ENCODE measurements at regions not wholly inside any gene's neighbourhood (a gene's known extent, or its start where the extent isn't known, plus 50 kb on each side); places are given as distances from the start of the nearest gene placed in this dataset.

- TF ChIP-seq, protein P1, sequence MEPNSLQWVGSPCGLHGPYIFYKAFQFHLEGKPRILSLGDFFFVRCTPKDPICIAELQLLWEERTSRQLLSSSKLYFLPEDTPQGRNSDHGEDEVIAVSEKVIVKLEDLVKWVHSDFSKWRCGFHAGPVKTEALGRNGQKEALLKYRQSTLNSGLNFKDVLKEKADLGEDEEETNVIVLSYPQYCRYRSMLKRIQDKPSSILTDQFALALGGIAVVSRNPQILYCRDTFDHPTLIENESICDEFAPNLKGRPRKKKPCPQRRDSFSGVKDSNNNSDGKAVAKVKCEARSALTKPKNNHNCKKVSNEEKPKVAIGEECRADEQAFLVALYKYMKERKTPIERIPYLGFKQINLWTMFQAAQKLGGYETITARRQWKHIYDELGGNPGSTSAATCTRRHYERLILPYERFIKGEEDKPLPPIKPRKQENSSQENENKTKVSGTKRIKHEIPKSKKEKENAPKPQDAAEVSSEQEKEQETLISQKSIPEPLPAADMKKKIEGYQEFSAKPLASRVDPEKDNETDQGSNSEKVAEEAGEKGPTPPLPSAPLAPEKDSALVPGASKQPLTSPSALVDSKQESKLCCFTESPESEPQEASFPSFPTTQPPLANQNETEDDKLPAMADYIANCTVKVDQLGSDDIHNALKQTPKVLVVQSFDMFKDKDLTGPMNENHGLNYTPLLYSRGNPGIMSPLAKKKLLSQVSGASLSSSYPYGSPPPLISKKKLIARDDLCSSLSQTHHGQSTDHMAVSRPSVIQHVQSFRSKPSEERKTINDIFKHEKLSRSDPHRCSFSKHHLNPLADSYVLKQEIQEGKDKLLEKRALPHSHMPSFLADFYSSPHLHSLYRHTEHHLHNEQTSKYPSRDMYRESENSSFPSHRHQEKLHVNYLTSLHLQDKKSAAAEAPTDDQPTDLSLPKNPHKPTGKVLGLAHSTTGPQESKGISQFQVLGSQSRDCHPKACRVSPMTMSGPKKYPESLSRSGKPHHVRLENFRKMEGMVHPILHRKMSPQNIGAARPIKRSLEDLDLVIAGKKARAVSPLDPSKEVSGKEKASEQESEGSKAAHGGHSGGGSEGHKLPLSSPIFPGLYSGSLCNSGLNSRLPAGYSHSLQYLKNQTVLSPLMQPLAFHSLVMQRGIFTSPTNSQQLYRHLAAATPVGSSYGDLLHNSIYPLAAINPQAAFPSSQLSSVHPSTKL (CRISPR knock-in tag; IDR thresholded peaks at IDR 0.05), result no peak
- TF ChIP-seq, protein P2, sequence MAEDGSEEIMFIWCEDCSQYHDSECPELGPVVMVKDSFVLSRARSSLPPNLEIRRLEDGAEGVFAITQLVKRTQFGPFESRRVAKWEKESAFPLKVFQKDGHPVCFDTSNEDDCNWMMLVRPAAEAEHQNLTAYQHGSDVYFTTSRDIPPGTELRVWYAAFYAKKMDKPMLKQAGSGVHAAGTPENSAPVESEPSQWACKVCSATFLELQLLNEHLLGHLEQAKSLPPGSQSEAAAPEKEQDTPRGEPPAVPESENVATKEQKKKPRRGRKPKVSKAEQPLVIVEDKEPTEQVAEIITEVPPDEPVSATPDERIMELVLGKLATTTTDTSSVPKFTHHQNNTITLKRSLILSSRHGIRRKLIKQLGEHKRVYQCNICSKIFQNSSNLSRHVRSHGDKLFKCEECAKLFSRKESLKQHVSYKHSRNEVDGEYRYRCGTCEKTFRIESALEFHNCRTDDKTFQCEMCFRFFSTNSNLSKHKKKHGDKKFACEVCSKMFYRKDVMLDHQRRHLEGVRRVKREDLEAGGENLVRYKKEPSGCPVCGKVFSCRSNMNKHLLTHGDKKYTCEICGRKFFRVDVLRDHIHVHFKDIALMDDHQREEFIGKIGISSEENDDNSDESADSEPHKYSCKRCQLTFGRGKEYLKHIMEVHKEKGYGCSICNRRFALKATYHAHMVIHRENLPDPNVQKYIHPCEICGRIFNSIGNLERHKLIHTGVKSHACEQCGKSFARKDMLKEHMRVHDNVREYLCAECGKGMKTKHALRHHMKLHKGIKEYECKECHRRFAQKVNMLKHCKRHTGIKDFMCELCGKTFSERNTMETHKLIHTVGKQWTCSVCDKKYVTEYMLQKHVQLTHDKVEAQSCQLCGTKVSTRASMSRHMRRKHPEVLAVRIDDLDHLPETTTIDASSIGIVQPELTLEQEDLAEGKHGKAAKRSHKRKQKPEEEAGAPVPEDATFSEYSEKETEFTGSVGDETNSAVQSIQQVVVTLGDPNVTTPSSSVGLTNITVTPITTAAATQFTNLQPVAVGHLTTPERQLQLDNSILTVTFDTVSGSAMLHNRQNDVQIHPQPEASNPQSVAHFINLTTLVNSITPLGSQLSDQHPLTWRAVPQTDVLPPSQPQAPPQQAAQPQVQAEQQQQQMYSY (CRISPR knock-in tag; IDR thresholded peaks at IDR 0.05), result no peak
These were observed 492.4 kb downstream of the SUCLA2 start (continued) for GRCh38 chr13:47508527-47509228.

DNA sequence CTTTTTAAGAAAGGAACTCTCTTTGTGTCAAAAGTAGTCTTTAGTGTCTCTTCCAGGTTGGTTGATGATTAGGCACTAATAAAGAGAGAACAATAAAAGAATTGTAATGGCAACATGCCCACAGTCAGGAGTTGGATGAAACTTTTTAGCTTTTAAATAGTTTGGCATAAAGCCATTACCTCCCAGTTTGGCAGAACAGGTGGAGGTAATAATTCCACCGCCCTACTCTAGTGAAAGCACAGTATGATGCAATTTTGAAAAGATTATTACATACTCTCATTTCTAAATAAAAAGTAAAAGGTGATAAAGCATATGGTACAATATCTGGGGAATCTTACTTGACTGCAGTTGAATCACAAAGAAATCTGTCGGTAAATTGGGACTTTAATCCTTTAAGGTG is 497.6 kb downstream of the SUCLA2 start:
- BruUV-seq (replicated peaks), result no TSS peak
- POLR2A ChIA-PET, result no interaction called here
- TF ChIP-seq ATF1 (CRISPR knock-in tag; IDR thresholded peaks at IDR 0.05) (no peak), JARID2 (CRISPR knock-in tag; IDR thresholded peaks at IDR 0.05; ENCODE audit: insufficient replicate concordance) (no peak), GZF1 (CRISPR knock-in tag; IDR thresholded peaks at IDR 0.05) (no peak), MAFG (CRISPR knock-in tag; IDR thresholded peaks at IDR 0.05) (no peak), ZNF572 (CRISPR knock-in tag; IDR thresholded peaks at IDR 0.05) (no peak), MLLT10 (CRISPR knock-in tag; IDR thresholded peaks at IDR 0.05) (no peak), HMG20A (CRISPR knock-in tag; IDR thresholded peaks at IDR 0.05; ENCODE audit: borderline replicate concordance) (no peak), ZNF335 (CRISPR knock-in tag; IDR thresholded peaks at IDR 0.05) (no peak), HNRNPUL1 (IDR thresholded peaks at IDR 0.05; ENCODE audit: low read depth, low read length) (no peak), BRCA1 (CRISPR knock-in tag; IDR thresholded peaks at IDR 0.05) (no peak), ONECUT2 (CRISPR knock-in tag; IDR thresholded peaks at IDR 0.05) (no peak), GMEB1 (CRISPR knock-in tag; IDR thresholded peaks at IDR 0.05; ENCODE audit: borderline replicate concordance) (no peak)

More for the DNA sequence above, 497.6 kb downstream of the SUCLA2 start:
- Histone ChIP-seq H3K9ac (ENCODE audit: insufficient read depth, low read depth, low read length) (no peak overlapping the region), H3K4me2 (ENCODE audit: low read depth, low read length) (no peak overlapping the region), H3K27ac (ENCODE audit: extremely low read length, insufficient read depth, low read length) (no peak overlapping the region), H3K27me3 (ENCODE audit: control insufficient read depth in 1 of 2, insufficient read depth in 2 of 2, low read length in 2 of 2) (no peaks in the 10 kb centered on the region), H2AFZ (ENCODE audit: low read length) (no peak overlapping the region), H3K4me1 (ENCODE audit: insufficient read depth, low read length) (no peaks in the 10 kb centered on the region), H3K4me3 (replicated peaks in 1 of 3; ENCODE audit: insufficient read depth in 1 of 3, low read depth in 2 of 3, low read length in 3 of 3) (no peak overlapping the region), H3K79me2 (ENCODE audit: insufficient read depth, low read length) (no peaks in the 10 kb centered on the region), H3K36me3 (replicated peaks in 1 of 2; ENCODE audit: control insufficient read depth in 1 of 2, insufficient read depth in 2 of 2, low read length in 2 of 2) (no peaks in the 10 kb centered on the region), H3K9me3 (ENCODE audit: low read length) (no peaks in the 10 kb centered on the region), H4K20me1 (ENCODE audit: insufficient read depth, low read length) (no peaks in the 10 kb centered on the region; the same call in 1 of the 2 replicates)
- intact Hi-C loops (cut with micrococcal nuclease; ENCODE audit: unreplicated experiment) (no loop called here), in situ Hi-C loops (cut with HindIII; ENCODE audit: extremely low pct_ligation_motif_present, low pct_unique_long_range_greater_than_20kb) (no loop called here)
- FAIRE-seq, result no peak
- no peak for ATAC-seq
- DNase-seq (ENCODE audit: low spot score), result no peak
- CTCF ChIA-PET (ENCODE audit: low intra/inter-chr PET ratio, low total read pairs), result no interaction called here
- 2% methylated on average over 2 of the region's 2 CpGs for WGBS (ENCODE audit: low lambda C conversion rate)

Measured in HepG2 (cell line).